ENCODE measurements at regions not wholly inside any gene's neighbourhood (a gene's known extent, or its start where the extent isn't known, plus 50 kb on each side); places are given as distances from the start of the nearest gene placed in this dataset.

DNA sequence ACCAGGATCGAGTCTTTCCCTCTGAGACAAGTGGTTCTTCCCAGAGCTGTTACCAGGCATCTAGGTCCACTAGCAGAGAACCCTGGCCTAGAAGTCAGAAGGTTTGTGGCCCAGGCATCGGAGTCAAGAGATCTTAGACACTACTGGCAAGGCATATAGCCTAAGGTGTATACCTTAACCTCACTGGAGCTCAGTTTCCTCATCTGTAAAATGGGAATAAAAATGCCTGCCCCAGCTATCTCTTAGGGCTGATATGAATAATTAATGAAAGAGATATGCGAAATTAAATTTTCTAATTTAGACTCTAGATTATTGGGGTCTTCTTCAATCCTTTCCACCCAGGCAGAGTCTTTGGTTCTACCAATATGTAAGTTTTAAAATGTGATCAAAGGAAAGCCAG is 60.5 kb upstream of the NLK start:
- Histone ChIP-seq H3K9ac (ENCODE audit: low read length in 5 of 5) (no peak overlapping the region), H3K4me1 (ENCODE audit: control insufficient read depth in 5 of 5, insufficient read depth in 5 of 5, low read length in 5 of 5) (peaks cover 0 to 57% (median 0%) of the 10 kb centered on the region in 5 donors), H3K27ac (ENCODE audit: low read depth, low read length) (no peak overlapping the region), H3K27me3 (ENCODE audit: control insufficient read depth in 5 of 5, insufficient read depth in 4 of 5, low read length in 5 of 5) (peaks cover 0 to 6% (median 0%) of the 10 kb centered on the region in 5 donors), H3K4me3 (ENCODE audit: low read depth in 1 of 5, low read length in 5 of 5) (no peak overlapping the region), H3K36me3 (ENCODE audit: control insufficient read depth in 5 of 5, insufficient read depth in 5 of 5, low read length in 5 of 5) (no peaks in the 10 kb centered on the region), H3K9me3 (ENCODE audit: control insufficient read depth in 5 of 5, low read length in 5 of 5) (no peaks in the 10 kb centered on the region)

DNA sequence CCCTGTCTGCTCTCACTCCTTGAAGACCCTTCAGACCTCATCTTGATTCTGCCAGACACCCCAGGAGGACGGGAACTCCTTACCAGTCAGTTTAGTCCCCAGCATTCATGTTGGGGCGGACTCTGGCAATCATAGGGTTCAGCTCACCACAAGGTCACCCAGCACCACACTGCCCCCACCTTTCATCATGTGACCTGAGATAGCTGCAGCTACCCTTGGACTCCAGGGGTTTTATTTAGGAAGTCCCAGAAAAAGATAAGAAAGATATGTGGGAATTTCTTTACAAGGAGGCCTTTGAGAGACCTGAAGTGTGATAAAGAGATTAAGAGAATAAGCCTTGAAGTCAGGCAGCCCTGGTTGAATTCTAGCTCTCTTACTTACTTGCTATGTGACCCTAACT is 59.8 kb upstream of the NLK start:
- peaks cover 0 to 57% (median 0%) of the 10 kb centered on the region in 5 donors for H3K4me1 ChIP-seq (ENCODE audit: control insufficient read depth in 5 of 5, insufficient read depth in 5 of 5, low read length in 5 of 5)
- H3K27me3 ChIP-seq (ENCODE audit: control insufficient read depth in 5 of 5, insufficient read depth in 4 of 5, low read length in 5 of 5), result peaks cover 0 to 6% (median 0%) of the 10 kb centered on the region in 5 donors
- no peaks in the 10 kb centered on the region for H3K9me3 ChIP-seq (ENCODE audit: control insufficient read depth in 5 of 5, low read length in 5 of 5)
- H3K4me3 ChIP-seq (ENCODE audit: low read depth in 1 of 5, low read length in 5 of 5), result no peak overlapping the region
- H3K27ac ChIP-seq (ENCODE audit: low read depth, low read length), result no peak overlapping the region
- H3K36me3 ChIP-seq (ENCODE audit: control insufficient read depth in 5 of 5, insufficient read depth in 5 of 5, low read length in 5 of 5), result no peaks in the 10 kb centered on the region
- H3K9ac ChIP-seq (ENCODE audit: low read length in 5 of 5), result peak overlapping the region in 1 of 5 donors; percentile 16

DNA sequence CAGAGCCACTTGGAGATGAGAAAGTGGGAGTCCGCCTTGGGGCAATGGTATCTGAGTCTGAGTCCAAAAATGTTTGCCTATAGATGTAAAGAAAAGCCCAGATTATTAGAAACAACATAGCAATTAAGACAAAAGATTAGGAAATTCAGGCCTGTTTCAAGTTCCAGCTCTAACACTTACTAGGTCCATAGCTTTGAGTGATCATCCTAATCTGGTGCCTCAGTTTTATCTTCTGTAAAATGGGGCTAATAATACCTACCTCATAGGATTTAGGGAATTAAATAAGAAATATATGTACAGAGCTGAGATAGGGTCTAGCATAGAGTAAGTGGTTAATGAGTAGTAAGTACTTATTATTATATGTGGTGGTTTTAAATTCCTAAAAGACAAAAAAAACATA is 58.6 kb upstream of the NLK start:
- Histone ChIP-seq H3K4me3 (ENCODE audit: low read depth in 1 of 5, low read length in 5 of 5) (peak overlapping the region in 1 of 5 donors; percentile 13), H3K27me3 (ENCODE audit: control insufficient read depth in 5 of 5, insufficient read depth in 4 of 5, low read length in 5 of 5) (peaks cover 0 to 6% (median 0%) of the 10 kb centered on the region in 5 donors), H3K36me3 (ENCODE audit: control insufficient read depth in 5 of 5, insufficient read depth in 5 of 5, low read length in 5 of 5) (no peaks in the 10 kb centered on the region), H3K9ac (ENCODE audit: low read length in 5 of 5) (peak overlapping the region in 1 of 5 donors; percentile 45), H3K27ac (ENCODE audit: low read depth, low read length) (no peak overlapping the region), H3K4me1 (ENCODE audit: control insufficient read depth in 5 of 5, insufficient read depth in 5 of 5, low read length in 5 of 5) (peaks cover 0 to 52% (median 0%) of the 10 kb centered on the region in 5 donors), H3K9me3 (ENCODE audit: control insufficient read depth in 5 of 5, low read length in 5 of 5) (no peaks in the 10 kb centered on the region)

DNA sequence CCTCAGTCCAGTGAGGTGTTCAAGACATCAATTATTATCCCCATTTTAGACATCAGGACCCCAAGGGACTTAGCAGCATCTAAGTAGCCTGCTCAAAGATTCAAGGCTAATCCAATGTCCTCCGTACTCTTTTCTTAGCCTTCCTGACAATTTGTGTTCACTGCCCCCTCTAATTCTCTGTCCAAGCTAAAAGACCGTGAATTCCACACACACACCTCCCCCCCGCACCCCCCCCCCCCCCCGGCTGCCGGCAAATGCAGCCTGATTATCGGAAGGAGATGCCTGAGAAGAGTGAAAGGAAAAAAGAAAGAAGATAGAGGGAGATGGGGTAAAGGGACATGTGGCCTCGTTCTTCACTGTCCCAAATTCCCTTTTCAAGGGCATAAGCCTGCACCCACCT is 58.1 kb upstream of the NLK start:
- Histone ChIP-seq H3K27me3 (ENCODE audit: control insufficient read depth in 5 of 5, insufficient read depth in 4 of 5, low read length in 5 of 5) (peaks cover 0 to 6% (median 0%) of the 10 kb centered on the region in 5 donors), H3K4me1 (ENCODE audit: control insufficient read depth in 5 of 5, insufficient read depth in 5 of 5, low read length in 5 of 5) (peaks cover 0 to 49% (median 0%) of the 10 kb centered on the region in 5 donors), H3K36me3 (ENCODE audit: control insufficient read depth in 5 of 5, insufficient read depth in 5 of 5, low read length in 5 of 5) (no peaks in the 10 kb centered on the region), H3K9me3 (ENCODE audit: control insufficient read depth in 5 of 5, low read length in 5 of 5) (no peaks in the 10 kb centered on the region), H3K27ac (ENCODE audit: low read depth, low read length) (peak overlapping the region; percentile 51), H3K9ac (ENCODE audit: low read length in 5 of 5) (peak overlapping the region in 2 of 5 donors; percentile 30 to 45), H3K4me3 (ENCODE audit: low read depth in 1 of 5, low read length in 5 of 5) (peak overlapping the region in 2 of 5 donors; percentile 31 to 34)

DNA sequence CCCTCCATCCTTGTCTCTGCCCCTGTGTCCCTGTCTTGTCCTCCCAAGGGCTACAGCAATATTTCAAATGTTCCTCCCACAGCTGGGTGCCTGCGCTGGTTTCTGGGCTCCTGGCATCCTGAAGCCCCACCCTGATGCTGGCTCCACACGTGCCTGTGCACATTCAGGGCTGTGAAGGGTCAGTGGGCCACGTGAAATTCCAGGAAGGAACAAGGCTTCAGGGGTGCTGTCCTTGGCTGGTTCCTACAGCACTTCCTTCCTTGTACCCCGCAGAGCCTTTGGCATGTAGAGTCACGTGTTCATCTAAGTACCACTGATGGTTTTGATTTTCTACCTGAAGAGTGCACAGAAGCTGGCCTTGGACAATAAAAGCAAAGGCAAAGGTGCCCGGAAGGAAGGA is 57.7 kb upstream of the NLK start:
- peaks cover 0 to 6% (median 0%) of the 10 kb centered on the region in 5 donors for H3K27me3 ChIP-seq (ENCODE audit: control insufficient read depth in 5 of 5, insufficient read depth in 4 of 5, low read length in 5 of 5)
- H3K36me3 ChIP-seq (ENCODE audit: control insufficient read depth in 5 of 5, insufficient read depth in 5 of 5, low read length in 5 of 5), result no peaks in the 10 kb centered on the region
- H3K4me3 ChIP-seq (ENCODE audit: low read depth in 1 of 5, low read length in 5 of 5), result peak overlapping the region in 2 of 5 donors; percentile 31 to 34
- peak overlapping the region in 2 of 5 donors; percentile 30 to 42 for H3K9ac ChIP-seq (ENCODE audit: low read length in 5 of 5)
- H3K4me1 ChIP-seq (ENCODE audit: control insufficient read depth in 5 of 5, insufficient read depth in 5 of 5, low read length in 5 of 5), result peaks cover 0 to 48% (median 0%) of the 10 kb centered on the region in 5 donors
- H3K27ac ChIP-seq (ENCODE audit: low read depth, low read length), result peak overlapping the region; percentile 51
- H3K9me3 ChIP-seq (ENCODE audit: control insufficient read depth in 5 of 5, low read length in 5 of 5), result no peaks in the 10 kb centered on the region

DNA sequence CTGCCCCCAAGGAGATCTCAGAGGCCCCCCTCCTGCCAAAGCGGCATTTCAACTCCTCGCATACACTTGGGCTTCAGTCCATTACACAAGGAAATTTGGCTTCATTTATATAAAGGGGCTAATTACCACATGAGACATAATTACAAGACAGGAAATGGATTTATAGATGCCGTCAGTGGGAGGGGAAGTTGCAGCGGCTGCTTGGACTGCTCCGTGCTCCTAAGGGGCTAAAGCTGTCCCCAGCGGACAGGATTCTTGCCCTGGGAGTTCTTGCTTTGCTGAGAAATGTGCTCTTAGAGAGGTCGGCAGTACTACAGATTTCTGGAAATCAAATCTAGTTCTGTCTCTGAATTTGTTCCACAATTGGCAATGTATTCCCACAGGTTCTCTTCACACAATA is 57.2 kb upstream of the NLK start:
- Histone ChIP-seq H3K36me3 (ENCODE audit: control insufficient read depth in 5 of 5, insufficient read depth in 5 of 5, low read length in 5 of 5) (no peaks in the 10 kb centered on the region), H3K27ac (ENCODE audit: low read depth, low read length) (peak overlapping the region; percentile 51), H3K4me1 (ENCODE audit: control insufficient read depth in 5 of 5, insufficient read depth in 5 of 5, low read length in 5 of 5) (peaks cover 0 to 48% (median 0%) of the 10 kb centered on the region in 5 donors), H3K9me3 (ENCODE audit: control insufficient read depth in 5 of 5, low read length in 5 of 5) (no peaks in the 10 kb centered on the region), H3K4me3 (ENCODE audit: low read depth in 1 of 5, low read length in 5 of 5) (peak overlapping the region in 2 of 5 donors; percentile 31 to 34), H3K27me3 (ENCODE audit: control insufficient read depth in 5 of 5, insufficient read depth in 4 of 5, low read length in 5 of 5) (peaks cover 0 to 6% (median 0%) of the 10 kb centered on the region in 5 donors), H3K9ac (ENCODE audit: low read length in 5 of 5) (peak overlapping the region in 2 of 5 donors; percentile 30 to 42)

DNA sequence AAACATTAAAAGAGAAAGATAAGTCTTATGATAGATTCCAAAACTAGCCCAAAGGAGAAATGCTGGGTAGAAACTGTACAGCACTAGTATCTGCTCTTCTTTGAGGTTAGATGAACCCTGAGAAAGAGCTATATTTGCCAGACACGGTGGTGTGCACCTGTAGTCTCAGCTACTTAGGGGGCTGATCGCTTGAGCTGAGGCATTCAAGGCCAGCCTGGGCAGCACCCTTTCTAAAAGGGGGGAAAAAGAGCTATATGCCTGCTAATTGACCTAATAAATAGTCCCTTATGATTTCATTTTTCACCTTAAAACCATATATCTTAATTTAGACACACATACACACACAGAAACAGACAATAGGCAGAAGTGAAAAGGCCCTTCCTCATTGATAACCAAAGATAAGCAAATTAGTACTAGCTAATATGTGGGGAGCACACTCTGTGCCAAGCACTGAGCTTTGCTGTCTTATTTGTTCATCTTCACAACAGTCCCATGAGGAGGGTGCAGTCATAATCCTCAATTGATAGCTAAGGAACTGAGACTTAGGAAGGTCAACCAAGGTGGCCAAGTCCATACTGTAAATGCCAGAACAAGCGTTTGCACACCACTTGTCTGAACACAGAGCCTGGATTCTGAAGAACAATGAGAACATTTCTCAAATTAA is 56.6 kb upstream of the NLK start:
- no peak overlapping the region for H3K4me3 ChIP-seq (ENCODE audit: low read depth in 1 of 5, low read length in 5 of 5)
- peak overlapping the region; percentile 51 for H3K27ac ChIP-seq (ENCODE audit: low read depth, low read length)
- peaks cover 0 to 6% (median 0%) of the 10 kb centered on the region in 5 donors for H3K27me3 ChIP-seq (ENCODE audit: control insufficient read depth in 5 of 5, insufficient read depth in 4 of 5, low read length in 5 of 5)
- H3K9me3 ChIP-seq (ENCODE audit: control insufficient read depth in 5 of 5, low read length in 5 of 5), result no peaks in the 10 kb centered on the region
- no peaks in the 10 kb centered on the region for H3K36me3 ChIP-seq (ENCODE audit: control insufficient read depth in 5 of 5, insufficient read depth in 5 of 5, low read length in 5 of 5)
- peak overlapping the region in 1 of 5 donors; percentile 42 for H3K9ac ChIP-seq (ENCODE audit: low read length in 5 of 5)
- peaks cover 0 to 48% (median 0%) of the 10 kb centered on the region in 5 donors for H3K4me1 ChIP-seq (ENCODE audit: control insufficient read depth in 5 of 5, insufficient read depth in 5 of 5, low read length in 5 of 5)

DNA sequence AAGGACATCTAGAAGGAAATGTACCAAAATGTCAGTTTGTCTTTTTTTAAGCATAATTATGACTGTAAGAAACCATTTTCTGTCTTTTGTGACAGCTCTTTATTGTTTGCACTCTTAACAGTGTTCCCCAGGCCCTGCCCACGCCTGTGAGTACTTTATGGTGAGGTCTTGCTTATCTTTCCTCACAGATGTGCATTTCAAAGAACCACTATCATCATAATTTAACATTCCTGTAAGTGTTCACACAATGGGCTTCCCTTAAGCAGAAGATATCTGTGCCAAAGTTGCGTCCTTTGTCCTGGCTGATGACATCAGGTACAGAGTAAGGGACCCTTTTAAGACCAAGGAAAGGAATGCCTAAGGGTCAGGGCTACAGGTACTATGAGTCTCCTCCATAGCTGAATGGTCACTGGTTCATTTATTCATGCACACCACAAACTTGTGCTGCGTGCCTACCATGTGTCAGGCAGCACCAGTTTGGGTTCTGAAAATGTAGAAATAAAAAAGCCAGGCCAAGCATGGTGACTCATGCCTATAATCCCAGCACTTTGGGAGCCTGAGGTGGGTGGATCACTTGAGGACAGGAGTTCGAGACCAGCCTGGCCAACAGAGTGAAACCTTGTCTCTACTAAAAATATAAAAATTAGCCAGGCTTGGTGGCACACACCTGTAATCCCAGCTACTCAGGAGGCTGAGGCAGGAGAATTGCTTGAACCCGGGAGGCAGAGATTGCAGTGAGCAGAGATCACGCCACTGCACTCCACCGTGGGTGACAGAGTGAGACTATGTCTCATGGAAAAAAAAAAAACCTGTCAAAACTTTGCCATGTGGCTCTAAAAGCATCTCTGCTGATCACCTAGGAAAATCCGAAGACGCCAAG is 55.4 kb upstream of the NLK start:
- no peaks in the 10 kb centered on the region for H3K36me3 ChIP-seq (ENCODE audit: control insufficient read depth in 5 of 5, insufficient read depth in 5 of 5, low read length in 5 of 5)
- no peaks in the 10 kb centered on the region for H3K9me3 ChIP-seq (ENCODE audit: control insufficient read depth in 5 of 5, low read length in 5 of 5)
- H3K4me3 ChIP-seq (ENCODE audit: low read depth in 1 of 5, low read length in 5 of 5), result no peak overlapping the region
- H3K4me1 ChIP-seq (ENCODE audit: control insufficient read depth in 5 of 5, insufficient read depth in 5 of 5, low read length in 5 of 5), result peaks cover 0 to 38% (median 0%) of the 10 kb centered on the region in 5 donors
- no peak overlapping the region for H3K27ac ChIP-seq (ENCODE audit: low read depth, low read length)
- no peak overlapping the region for H3K9ac ChIP-seq (ENCODE audit: low read length in 5 of 5)
- H3K27me3 ChIP-seq (ENCODE audit: control insufficient read depth in 5 of 5, insufficient read depth in 4 of 5, low read length in 5 of 5), result peaks cover 0 to 6% (median 0%) of the 10 kb centered on the region in 5 donors

DNA sequence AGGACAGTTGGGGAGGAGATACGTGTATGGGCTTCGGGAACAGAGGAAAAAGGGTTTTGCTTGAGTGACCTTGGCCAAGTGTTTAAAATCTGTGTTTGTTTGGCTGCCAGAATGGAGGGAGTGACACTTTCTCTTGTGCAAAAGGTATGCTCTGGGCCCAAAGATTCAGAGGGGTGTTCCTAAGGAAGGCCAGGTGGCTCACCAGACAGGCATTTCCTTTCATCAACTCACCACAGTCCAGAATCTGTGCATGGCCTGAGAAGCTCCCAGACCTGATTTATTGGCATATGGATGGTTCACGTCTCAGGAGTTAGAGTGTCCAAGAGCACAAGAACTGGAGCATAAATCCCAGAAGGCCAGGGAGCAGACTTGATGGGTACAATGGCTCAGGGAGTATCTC is 53.4 kb upstream of the NLK start:
- H3K4me3 ChIP-seq (ENCODE audit: low read depth in 1 of 5, low read length in 5 of 5), result no peak overlapping the region
- H3K27ac ChIP-seq (ENCODE audit: low read depth, low read length), result no peak overlapping the region
- peaks cover 0 to 21% (median 0%) of the 10 kb centered on the region in 5 donors for H3K4me1 ChIP-seq (ENCODE audit: control insufficient read depth in 5 of 5, insufficient read depth in 5 of 5, low read length in 5 of 5)
- peaks cover 0 to 6% (median 2%) of the 10 kb centered on the region in 5 donors for H3K27me3 ChIP-seq (ENCODE audit: control insufficient read depth in 5 of 5, insufficient read depth in 4 of 5, low read length in 5 of 5)
- no peak overlapping the region for H3K9ac ChIP-seq (ENCODE audit: low read length in 5 of 5)
- H3K36me3 ChIP-seq (ENCODE audit: control insufficient read depth in 5 of 5, insufficient read depth in 5 of 5, low read length in 5 of 5), result no peaks in the 10 kb centered on the region
- peaks cover 0 to 4% (median 0%) of the 10 kb centered on the region in 5 donors for H3K9me3 ChIP-seq (ENCODE audit: control insufficient read depth in 5 of 5, low read length in 5 of 5)

DNA sequence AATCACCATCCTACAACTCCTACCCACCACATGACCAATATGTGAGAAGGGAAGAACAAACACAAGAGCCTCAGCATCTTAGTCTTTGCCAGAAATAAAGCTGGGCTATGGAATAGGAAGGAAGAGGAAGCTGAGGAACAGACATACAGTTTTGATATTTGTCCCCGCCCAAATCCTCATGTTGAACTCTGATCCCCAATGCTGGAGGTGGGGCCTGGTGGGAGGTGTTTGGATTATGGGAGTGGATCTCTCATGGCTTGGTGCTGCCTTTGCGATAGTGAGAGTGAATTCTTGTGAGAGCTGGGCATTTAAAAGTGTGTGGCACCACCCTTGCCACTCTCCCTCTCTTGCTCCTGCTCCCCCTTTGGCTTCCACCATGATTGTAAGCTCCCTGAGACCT is 52.4 kb upstream of the NLK start:
- Histone ChIP-seq H3K36me3 (ENCODE audit: control insufficient read depth in 5 of 5, insufficient read depth in 5 of 5, low read length in 5 of 5) (no peaks in the 10 kb centered on the region), H3K27me3 (ENCODE audit: control insufficient read depth in 5 of 5, insufficient read depth in 4 of 5, low read length in 5 of 5) (peaks cover 0 to 4% (median 0%) of the 10 kb centered on the region in 5 donors), H3K9me3 (ENCODE audit: control insufficient read depth in 5 of 5, low read length in 5 of 5) (peaks cover 0 to 4% (median 0%) of the 10 kb centered on the region in 5 donors), H3K9ac (ENCODE audit: low read length in 5 of 5) (no peak overlapping the region), H3K4me1 (ENCODE audit: control insufficient read depth in 5 of 5, insufficient read depth in 5 of 5, low read length in 5 of 5) (peaks cover 0 to 10% (median 0%) of the 10 kb centered on the region in 5 donors), H3K27ac (ENCODE audit: low read depth, low read length) (no peak overlapping the region), H3K4me3 (ENCODE audit: low read depth in 1 of 5, low read length in 5 of 5) (no peak overlapping the region)

Data from subcutaneous abdominal adipose tissue (tissue), 5 donors.